ENCODE measurements at regions not wholly inside any gene's neighbourhood (a gene's known extent, or its start where the extent isn't known, plus 50 kb on each side); places are given as distances from the start of the nearest gene placed in this dataset.

DNA sequence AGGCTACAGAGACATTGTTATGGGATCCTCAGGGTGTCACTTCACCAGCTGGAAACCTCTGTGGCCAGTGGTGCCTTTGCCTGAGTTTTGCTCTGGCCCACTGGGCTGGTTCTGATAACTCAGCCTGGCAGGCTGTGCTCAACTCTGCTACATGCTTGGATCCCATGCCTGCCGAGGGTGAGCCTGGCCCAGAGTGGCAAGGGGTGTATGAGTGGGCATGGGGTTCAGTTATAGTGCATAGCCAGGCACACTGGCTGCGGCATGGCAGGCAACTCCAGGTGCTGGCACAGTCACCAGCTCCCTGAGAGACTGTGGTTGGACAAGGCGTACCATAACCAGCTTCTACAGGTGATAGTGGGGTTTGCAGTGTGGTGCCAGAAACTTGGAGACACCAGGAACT, 107.0 kb upstream of the PCDH15 start:
- Histone ChIP-seq H3K27ac (ENCODE audit: low read length) (no peak overlapping the region), H3K4me3 (ENCODE audit: low read length) (no peak overlapping the region), H3K27me3 (ENCODE audit: low read length) (no peaks in the 10 kb centered on the region), H3K4me2 (ENCODE audit: low read length) (no peak overlapping the region), H4K20me1 (ENCODE audit: low read length) (no peaks in the 10 kb centered on the region), H2AFZ (ENCODE audit: low read length) (no peak overlapping the region), H3K9me2 (replicated peaks; ENCODE audit: low read length) (no peaks in the 10 kb centered on the region), H3F3A (ENCODE audit: low read length, unreplicated experiment) (no peaks in the 10 kb centered on the region), H3K36me3 (ENCODE audit: low read depth, low read length) (no peaks in the 10 kb centered on the region), H3K9ac (ENCODE audit: low read length) (no peak overlapping the region), H3K79me2 (ENCODE audit: low read length) (no peaks in the 10 kb centered on the region), H3K4me1 (ENCODE audit: insufficient read depth, low read length) (no peaks in the 10 kb centered on the region), H3K9me3 (ENCODE audit: low read length) (no peaks in the 10 kb centered on the region)
- TF ChIP-seq EZH2phosphoT487 (IDR thresholded peaks at IDR 0.05; ENCODE audit: borderline replicate concordance, low read length): no peak
- intact Hi-C loops (cut with micrococcal nuclease): no loop called here
- ATAC-seq (no peak), DNase-seq (no peak)
- POLR2A ChIA-PET (ENCODE audit: unreplicated experiment): interaction anchor here (0.6 kb wide), 1 partner anchor 372 kb away, joined by 5 read pairs; no protein-coding TSS in a partner anchor
- CTCF ChIA-PET: no interaction called here
- no TSS peak for BruUV-seq (replicated peaks)

DNA sequence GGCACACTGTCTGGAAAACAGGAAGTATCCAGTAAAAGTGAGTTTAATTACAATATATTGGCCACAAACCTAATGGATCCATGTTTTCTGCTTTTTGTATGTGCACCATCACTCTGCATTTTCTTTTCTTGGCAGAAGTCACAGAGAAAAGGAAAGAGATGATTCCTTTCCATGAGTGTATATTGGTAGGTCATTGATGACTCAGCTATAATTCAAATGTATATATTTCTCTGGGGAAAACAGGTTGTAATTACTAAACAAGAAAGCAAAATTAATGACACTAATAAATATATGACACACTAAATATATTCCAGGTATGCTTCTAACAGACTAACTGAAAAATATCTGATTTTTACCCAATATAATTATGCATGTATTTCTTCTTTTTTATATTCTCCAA, 105.9 kb upstream of the PCDH15 start:
- Histone ChIP-seq H3K9me2 (replicated peaks; ENCODE audit: low read length) (no peaks in the 10 kb centered on the region), H3K4me2 (ENCODE audit: low read length) (no peak overlapping the region), H2AFZ (ENCODE audit: low read length) (no peak overlapping the region), H3K27me3 (ENCODE audit: low read length) (no peaks in the 10 kb centered on the region), H3K27ac (ENCODE audit: low read length) (no peak overlapping the region), H3K36me3 (ENCODE audit: low read depth, low read length) (no peaks in the 10 kb centered on the region), H3K9ac (ENCODE audit: low read length) (no peak overlapping the region), H3K4me3 (ENCODE audit: low read length) (no peak overlapping the region), H3K79me2 (ENCODE audit: low read length) (no peaks in the 10 kb centered on the region), H3K4me1 (ENCODE audit: insufficient read depth, low read length) (no peaks in the 10 kb centered on the region), H3F3A (ENCODE audit: low read length, unreplicated experiment) (no peaks in the 10 kb centered on the region), H4K20me1 (ENCODE audit: low read length) (no peaks in the 10 kb centered on the region), H3K9me3 (ENCODE audit: low read length) (no peaks in the 10 kb centered on the region)
- no TSS peak for BruUV-seq (replicated peaks)
- ChIA-PET POLR2A (ENCODE audit: unreplicated experiment) (interaction anchor here (0.6 kb wide), 1 partner anchor 860 kb away, joined by 3 read pairs; no protein-coding TSS in a partner anchor), CTCF (no interaction called here)
- TF ChIP-seq EZH2 (IDR thresholded peaks at IDR 0.05; ENCODE audit: low read length, unreplicated experiment) (no peak), EZH2phosphoT487 (IDR thresholded peaks at IDR 0.05; ENCODE audit: borderline replicate concordance, low read length) (no peak)
- TF ChIP-seq, protein P1, sequence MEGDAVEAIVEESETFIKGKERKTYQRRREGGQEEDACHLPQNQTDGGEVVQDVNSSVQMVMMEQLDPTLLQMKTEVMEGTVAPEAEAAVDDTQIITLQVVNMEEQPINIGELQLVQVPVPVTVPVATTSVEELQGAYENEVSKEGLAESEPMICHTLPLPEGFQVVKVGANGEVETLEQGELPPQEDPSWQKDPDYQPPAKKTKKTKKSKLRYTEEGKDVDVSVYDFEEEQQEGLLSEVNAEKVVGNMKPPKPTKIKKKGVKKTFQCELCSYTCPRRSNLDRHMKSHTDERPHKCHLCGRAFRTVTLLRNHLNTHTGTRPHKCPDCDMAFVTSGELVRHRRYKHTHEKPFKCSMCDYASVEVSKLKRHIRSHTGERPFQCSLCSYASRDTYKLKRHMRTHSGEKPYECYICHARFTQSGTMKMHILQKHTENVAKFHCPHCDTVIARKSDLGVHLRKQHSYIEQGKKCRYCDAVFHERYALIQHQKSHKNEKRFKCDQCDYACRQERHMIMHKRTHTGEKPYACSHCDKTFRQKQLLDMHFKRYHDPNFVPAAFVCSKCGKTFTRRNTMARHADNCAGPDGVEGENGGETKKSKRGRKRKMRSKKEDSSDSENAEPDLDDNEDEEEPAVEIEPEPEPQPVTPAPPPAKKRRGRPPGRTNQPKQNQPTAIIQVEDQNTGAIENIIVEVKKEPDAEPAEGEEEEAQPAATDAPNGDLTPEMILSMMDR (conservative IDR thresholded peaks at IDR 0.05; ENCODE audit: low read depth, low read length): no peak
- no peak for DNase-seq
- no peak for ATAC-seq
- intact Hi-C loops (cut with micrococcal nuclease): no loop called here

- no peaks in the 10 kb centered on the region for H3F3A ChIP-seq (ENCODE audit: low read length, unreplicated experiment)
- H3K9ac ChIP-seq (ENCODE audit: low read length): no peak overlapping the region
- no peaks in the 10 kb centered on the region for H3K36me3 ChIP-seq (ENCODE audit: low read depth, low read length)
- no TSS peak for BruUV-seq (replicated peaks)
- no peak overlapping the region for H3K4me3 ChIP-seq (ENCODE audit: low read length)
- H2AFZ ChIP-seq (ENCODE audit: low read length): no peak overlapping the region
- ATAC-seq (no peak; the same call in 1 of the 2 replicates), DNase-seq (no peak)
- TF ChIP-seq, protein P1 (conservative IDR thresholded peaks at IDR 0.05; ENCODE audit: low read depth, low read length): no peak
- TF ChIP-seq EZH2 (IDR thresholded peaks at IDR 0.05; ENCODE audit: low read length, unreplicated experiment) (no peak), EZH2phosphoT487 (IDR thresholded peaks at IDR 0.05; ENCODE audit: borderline replicate concordance, low read length) (no peak)
- H3K4me2 ChIP-seq (ENCODE audit: low read length): no peak overlapping the region
- no peaks in the 10 kb centered on the region for H3K4me1 ChIP-seq (ENCODE audit: insufficient read depth, low read length)
- CTCF ChIA-PET: no interaction called here
- intact Hi-C loops (cut with micrococcal nuclease): no loop called here
- no peaks in the 10 kb centered on the region for H3K9me2 ChIP-seq (replicated peaks; ENCODE audit: low read length)
- no peaks in the 10 kb centered on the region for H4K20me1 ChIP-seq (ENCODE audit: low read length)
- no peak overlapping the region for H3K27ac ChIP-seq (ENCODE audit: low read length)
- POLR2A ChIA-PET (ENCODE audit: unreplicated experiment): interaction anchor here (0.7 kb wide), 1 partner anchor 263 kb away, joined by 5 read pairs; no protein-coding TSS in a partner anchor
- H3K27me3 ChIP-seq (ENCODE audit: low read length): no peaks in the 10 kb centered on the region
- H3K79me2 ChIP-seq (ENCODE audit: low read length): no peaks in the 10 kb centered on the region
- no peaks in the 10 kb centered on the region for H3K9me3 ChIP-seq (ENCODE audit: low read length)
Measured at GRCh38 chr10:54905578-54906192, 104.7 kb upstream of the PCDH15 start.
